Prostate gland (tissue), 2 donors: ENCODE measurements at regions not wholly inside any gene's neighbourhood (a gene's known extent, or its start where the extent isn't known, plus 50 kb on each side); places are given as distances from the start of the nearest gene placed in this dataset.

Source experiments
- POLR2A ChIP-seq: fragments of 450-650 bp; IDR thresholded peaks from one replicate; pipeline ENCODE4 v1.6.1; 2016; ENCODE audit warnings: antibody characterized with exemption, mild to moderate bottlenecking
- POLR2AphosphoS5 ChIP-seq: sonication (generic); formaldehyde crosslinking; IDR thresholded peaks from one replicate; pipeline ENCODE4 v1.6.1; 2017; ENCODE audit warnings: antibody characterized with exemption
- TF ChIP-seq, protein P1 (sequence below), 4 experiments: fragments of 200-600 bp in 2 of 4; fragments of 450-650 bp in 2 of 4; sonication (generic) in 2 of 4; IDR thresholded peaks; 1 replicate in 3 of 4; 2 replicates in 1 of 4; pipeline ENCODE4 v1.5.1; 2016 to 2019; ENCODE audit warnings: antibody characterized with exemption in 4 of 4, mild to moderate bottlenecking in 2 of 4, moderate library complexity in 2 of 4

- TF ChIP-seq, protein P1, sequence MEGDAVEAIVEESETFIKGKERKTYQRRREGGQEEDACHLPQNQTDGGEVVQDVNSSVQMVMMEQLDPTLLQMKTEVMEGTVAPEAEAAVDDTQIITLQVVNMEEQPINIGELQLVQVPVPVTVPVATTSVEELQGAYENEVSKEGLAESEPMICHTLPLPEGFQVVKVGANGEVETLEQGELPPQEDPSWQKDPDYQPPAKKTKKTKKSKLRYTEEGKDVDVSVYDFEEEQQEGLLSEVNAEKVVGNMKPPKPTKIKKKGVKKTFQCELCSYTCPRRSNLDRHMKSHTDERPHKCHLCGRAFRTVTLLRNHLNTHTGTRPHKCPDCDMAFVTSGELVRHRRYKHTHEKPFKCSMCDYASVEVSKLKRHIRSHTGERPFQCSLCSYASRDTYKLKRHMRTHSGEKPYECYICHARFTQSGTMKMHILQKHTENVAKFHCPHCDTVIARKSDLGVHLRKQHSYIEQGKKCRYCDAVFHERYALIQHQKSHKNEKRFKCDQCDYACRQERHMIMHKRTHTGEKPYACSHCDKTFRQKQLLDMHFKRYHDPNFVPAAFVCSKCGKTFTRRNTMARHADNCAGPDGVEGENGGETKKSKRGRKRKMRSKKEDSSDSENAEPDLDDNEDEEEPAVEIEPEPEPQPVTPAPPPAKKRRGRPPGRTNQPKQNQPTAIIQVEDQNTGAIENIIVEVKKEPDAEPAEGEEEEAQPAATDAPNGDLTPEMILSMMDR (IDR thresholded peaks at IDR 0.05) = no peak
- no peak for TF ChIP-seq POLR2AphosphoS5
- TF ChIP-seq POLR2A = no peak
Observed at GRCh38 chr14:49250109-49250508, 336.1 kb downstream of the RPS29 start.
